SH-SY5Y (cell line): ENCODE measurements at regions not wholly inside any gene's neighbourhood (a gene's known extent, or its start where the extent isn't known, plus 50 kb on each side); places are given as distances from the start of the nearest gene placed in this dataset.

ENCODE experiments used
- GATA2 ChIP-seq: IDR thresholded peaks from 2 replicates; pipeline ENCODE4 v1.6.1; 2011; ENCODE audit warnings: mild to moderate bottlenecking, low read depth, low read length
- GATA3 ChIP-seq: IDR thresholded peaks from 2 replicates; pipeline ENCODE4 v1.6.1; 2011; ENCODE audit warnings: low read depth, mild to moderate bottlenecking, low read length, moderate library complexity

- TF ChIP-seq GATA2 (no peak), GATA3 (no peak)
Observed at GRCh38 chr11:42311514-42311913, 852.1 kb upstream of the LRRC4C start.
